Astrocyte (in vitro differentiated cells and primary cell): ENCODE measurements at regions not wholly inside any gene's neighbourhood (a gene's known extent, or its start where the extent isn't known, plus 50 kb on each side); places are given as distances from the start of the nearest gene placed in this dataset.
A peak's percentile ranks its signal among the peaks of the same experiment; 100 is the strongest.

Source experiments
- DNase-seq: peaks from one replicate; pipeline ENCODE4 v3.0.0-alpha.2; 2010; ENCODE audit warnings: low read depth
- FAIRE-seq: peaks from 2 replicates; lab custom pipeline; 2011; peaks lifted over from hg19 to GRCh38; lab: Jason Lieb, UNC
- H2AFZ ChIP-seq: 2 replicates; pipeline ENCODE4 v1.6.0; 2012; ENCODE audit warnings: low read depth, low read length, inconsistent platforms
- H3K27ac ChIP-seq: 2 replicates; pipeline ENCODE4 v1.5.1; 2011; ENCODE audit warnings: low read depth, low read length, inconsistent platforms
- H3K27me3 ChIP-seq: 2 replicates; pipeline ENCODE4 v1.6.0; 2011; ENCODE audit warnings: low read length, inconsistent platforms; ENCODE audit not compliant: insufficient read depth
- H3K36me3 ChIP-seq: 2 replicates; pipeline ENCODE4 v1.5.1; 2011; ENCODE audit warnings: low read length, inconsistent platforms; ENCODE audit not compliant: insufficient read depth
- H3K4me1 ChIP-seq: 2 replicates; pipeline ENCODE4 v1.5.1; 2011; ENCODE audit warnings: low read length, inconsistent platforms; ENCODE audit not compliant: insufficient read depth
- H3K4me2 ChIP-seq: 2 replicates; pipeline ENCODE4 v1.6.0; 2012; ENCODE audit warnings: low read length, inconsistent platforms
- H3K4me3 ChIP-seq: 2 replicates; pipeline ENCODE4 v1.5.1; 2011; ENCODE audit warnings: low read depth, mild to moderate bottlenecking, low read length, inconsistent platforms; ENCODE audit not compliant: insufficient read depth
- H3K79me2 ChIP-seq: 2 replicates; pipeline ENCODE4 v1.6.0; 2012; ENCODE audit warnings: mild to moderate bottlenecking, low read length, inconsistent platforms; ENCODE audit not compliant: insufficient read depth
- H3K9ac ChIP-seq: 2 replicates; pipeline ENCODE4 v1.6.0; 2012; ENCODE audit warnings: mild to moderate bottlenecking, low read length, inconsistent platforms
- H3K9me3 ChIP-seq: 2 replicates; pipeline ENCODE4 v1.5.1; 2012; ENCODE audit warnings: low read depth, mild to moderate bottlenecking, low read length, inconsistent platforms; ENCODE audit not compliant: insufficient read depth
- H4K20me1 ChIP-seq: 2 replicates; pipeline ENCODE4 v1.6.0; 2012; ENCODE audit warnings: low read length, inconsistent platforms; ENCODE audit not compliant: insufficient read depth
- H3K27ac Mint-ChIP-seq: one replicate; pipeline ENCODE4 v1.8.0; 2021; ENCODE audit warnings: mild to moderate bottlenecking, mixed read lengths; ENCODE audit not compliant: unreplicated experiment
- H3K27me3 Mint-ChIP-seq: one replicate; pipeline ENCODE4 v1.8.0; 2021; ENCODE audit warnings: low read depth, mixed read lengths; ENCODE audit not compliant: unreplicated experiment
- H3K36me3 Mint-ChIP-seq: one replicate; pipeline ENCODE4 v1.8.0; 2021; ENCODE audit warnings: low read depth, mixed read lengths; ENCODE audit not compliant: unreplicated experiment
- H3K4me1 Mint-ChIP-seq: one replicate; pipeline ENCODE4 v1.8.0; 2021; ENCODE audit warnings: low read depth, mixed read lengths; ENCODE audit not compliant: unreplicated experiment
- H3K4me3 Mint-ChIP-seq: one replicate; pipeline ENCODE4 v1.8.0; 2021; ENCODE audit warnings: mild to moderate bottlenecking, moderate library complexity, mixed read lengths; ENCODE audit not compliant: unreplicated experiment
- H3K9me3 Mint-ChIP-seq: one replicate; pipeline ENCODE4 v1.8.0; 2021; ENCODE audit warnings: mild to moderate bottlenecking, mixed read lengths; ENCODE audit not compliant: unreplicated experiment
- EZH2 ChIP-seq: IDR thresholded peaks from 2 replicates; pipeline ENCODE4 v1.6.1; 2012; ENCODE audit warnings: mild to moderate bottlenecking, low read length, inconsistent platforms; ENCODE audit not compliant: insufficient read depth
- TF ChIP-seq, protein P1 (sequence below): IDR thresholded peaks from 2 replicates; pipeline ENCODE4 v1.5.1; 2011; ENCODE audit warnings: low read depth, mild to moderate bottlenecking, inconsistent platforms, low read length, moderate library complexity; ENCODE audit not compliant: insufficient read depth

- peaks cover 3% of the 10 kb centered on the region for H3K9me3 Mint-ChIP-seq
- Histone ChIP-seq H3K4me2 (no peak overlapping the region), H4K20me1 (no peaks in the 10 kb centered on the region), H3K27ac (no peak overlapping the region), H3K79me2 (no peaks in the 10 kb centered on the region), H3K4me3 (no peak overlapping the region), H3K9me3 (no peaks in the 10 kb centered on the region), H3K27me3 (peaks cover 7% of the 10 kb centered on the region), H2AFZ (no peak overlapping the region), H3K9ac (no peak overlapping the region), H3K4me1 (no peaks in the 10 kb centered on the region), H3K36me3 (no peaks in the 10 kb centered on the region)
- H3K4me1 Mint-ChIP-seq, result no peaks in the 10 kb centered on the region
- peaks cover 44% of the 10 kb centered on the region for H3K27me3 Mint-ChIP-seq
- H3K36me3 Mint-ChIP-seq, result peaks cover 2% of the 10 kb centered on the region
- H3K27ac Mint-ChIP-seq, result no peak overlapping the region
- FAIRE-seq, result no peak
- TF ChIP-seq EZH2, result no peak
- TF ChIP-seq, protein P1, sequence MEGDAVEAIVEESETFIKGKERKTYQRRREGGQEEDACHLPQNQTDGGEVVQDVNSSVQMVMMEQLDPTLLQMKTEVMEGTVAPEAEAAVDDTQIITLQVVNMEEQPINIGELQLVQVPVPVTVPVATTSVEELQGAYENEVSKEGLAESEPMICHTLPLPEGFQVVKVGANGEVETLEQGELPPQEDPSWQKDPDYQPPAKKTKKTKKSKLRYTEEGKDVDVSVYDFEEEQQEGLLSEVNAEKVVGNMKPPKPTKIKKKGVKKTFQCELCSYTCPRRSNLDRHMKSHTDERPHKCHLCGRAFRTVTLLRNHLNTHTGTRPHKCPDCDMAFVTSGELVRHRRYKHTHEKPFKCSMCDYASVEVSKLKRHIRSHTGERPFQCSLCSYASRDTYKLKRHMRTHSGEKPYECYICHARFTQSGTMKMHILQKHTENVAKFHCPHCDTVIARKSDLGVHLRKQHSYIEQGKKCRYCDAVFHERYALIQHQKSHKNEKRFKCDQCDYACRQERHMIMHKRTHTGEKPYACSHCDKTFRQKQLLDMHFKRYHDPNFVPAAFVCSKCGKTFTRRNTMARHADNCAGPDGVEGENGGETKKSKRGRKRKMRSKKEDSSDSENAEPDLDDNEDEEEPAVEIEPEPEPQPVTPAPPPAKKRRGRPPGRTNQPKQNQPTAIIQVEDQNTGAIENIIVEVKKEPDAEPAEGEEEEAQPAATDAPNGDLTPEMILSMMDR, result no peak
- no peak overlapping the region for H3K4me3 Mint-ChIP-seq
- no peak for DNase-seq
These were observed 242.3 kb upstream of the ZFHX3 start for GRCh38 chr16:73290258-73290657.

DNA sequence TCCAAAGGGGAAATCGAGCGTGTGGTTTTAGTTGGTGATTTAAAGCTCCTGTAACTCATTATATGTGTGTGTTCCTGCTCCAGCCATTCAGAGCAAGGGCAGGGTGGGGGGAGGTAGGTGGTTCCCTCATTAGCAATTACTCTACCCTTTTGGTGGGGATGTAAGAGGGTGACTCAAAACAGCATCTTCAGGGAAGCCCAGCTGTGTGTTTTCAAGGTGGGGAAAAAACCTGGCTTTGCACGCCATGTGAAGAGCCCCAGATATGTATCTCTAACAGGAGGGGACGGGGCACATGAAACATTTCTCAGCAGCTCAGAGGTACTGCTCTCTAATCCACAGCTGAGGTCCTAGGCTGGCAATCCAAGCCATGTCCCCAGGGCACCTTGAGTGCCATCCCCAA, 241.3 kb upstream of the ZFHX3 start:
- no peaks in the 10 kb centered on the region for H3K36me3 ChIP-seq
- H4K20me1 ChIP-seq, result no peaks in the 10 kb centered on the region
- FAIRE-seq (no peak), DNase-seq (no peak)
- no peak for TF ChIP-seq EZH2
- TF ChIP-seq, protein P1, result no peak
- H3K4me1 ChIP-seq, result no peaks in the 10 kb centered on the region
- no peaks in the 10 kb centered on the region for H3K4me1 Mint-ChIP-seq
- peaks cover 46% of the 10 kb centered on the region for H3K27me3 Mint-ChIP-seq
- H3K9me3 ChIP-seq, result no peaks in the 10 kb centered on the region
- no peak overlapping the region for H3K4me2 ChIP-seq
- H3K36me3 Mint-ChIP-seq, result peaks cover 2% of the 10 kb centered on the region
- H3K79me2 ChIP-seq, result no peaks in the 10 kb centered on the region
- no peak overlapping the region for H3K27ac ChIP-seq
- H3K9ac ChIP-seq, result no peak overlapping the region
- peak overlapping the region; percentile 12 for H3K27ac Mint-ChIP-seq
- H3K9me3 Mint-ChIP-seq, result peaks cover 2% of the 10 kb centered on the region
- no peak overlapping the region for H3K4me3 Mint-ChIP-seq
- H3K27me3 ChIP-seq, result peaks cover 7% of the 10 kb centered on the region
- H2AFZ ChIP-seq, result no peak overlapping the region
- no peak overlapping the region for H3K4me3 ChIP-seq

GRCh38 chr16:73288520-73288919, 240.6 kb upstream of the ZFHX3 start:
- Histone ChIP-seq H2AFZ (no peak overlapping the region), H3K4me2 (no peak overlapping the region), H4K20me1 (no peaks in the 10 kb centered on the region), H3K36me3 (no peaks in the 10 kb centered on the region), H3K79me2 (no peaks in the 10 kb centered on the region), H3K4me1 (no peaks in the 10 kb centered on the region), H3K9me3 (no peaks in the 10 kb centered on the region), H3K9ac (no peak overlapping the region), H3K27ac (no peak overlapping the region), H3K27me3 (peaks cover 7% of the 10 kb centered on the region), H3K4me3 (no peak overlapping the region)
- Mint-ChIP-seq H3K4me1 (no peaks in the 10 kb centered on the region), H3K36me3 (peaks cover 2% of the 10 kb centered on the region), H3K9me3 (peaks cover 2% of the 10 kb centered on the region), H3K4me3 (no peak overlapping the region), H3K27ac (no peak overlapping the region), H3K27me3 (peaks cover 46% of the 10 kb centered on the region)
- TF ChIP-seq EZH2, result no peak
- TF ChIP-seq, protein P1, result no peak
- FAIRE-seq (no peak), DNase-seq (no peak)
